ENCODE measurements at regions not wholly inside any gene's neighbourhood (a gene's known extent, or its start where the extent isn't known, plus 50 kb on each side); places are given as distances from the start of the nearest gene placed in this dataset.

GRCh38 chr21:27277110-27277509, 310.2 kb upstream of the ADAMTS5 start:
- TF ChIP-seq CTCF (IDR thresholded peaks at IDR 0.05) = no peak
- no peak for TF ChIP-seq POLR2AphosphoS5 (IDR thresholded peaks at IDR 0.05)
- no peak for TF ChIP-seq POLR2A (IDR thresholded peaks at IDR 0.05)
